ENCODE measurements at regions not wholly inside any gene's neighbourhood (a gene's known extent, or its start where the extent isn't known, plus 50 kb on each side); places are given as distances from the start of the nearest gene placed in this dataset.

- H3K27ac ChIP-seq (ENCODE audit: low read depth, low read length) = no peak overlapping the region
- H3K27me3 ChIP-seq (ENCODE audit: control insufficient read depth in 3 of 3, insufficient read depth in 3 of 3, low read length in 3 of 3) = no peaks in the 10 kb centered on the region
- no peak overlapping the region for H3K4me3 ChIP-seq (ENCODE audit: low read length in 3 of 3)
- H3K36me3 ChIP-seq (ENCODE audit: control insufficient read depth in 3 of 3, insufficient read depth in 3 of 3, low read length in 3 of 3) = no peaks in the 10 kb centered on the region
- no peaks in the 10 kb centered on the region for H3K9me3 ChIP-seq (ENCODE audit: control insufficient read depth in 3 of 3, low read length in 3 of 3)
- H3K9ac ChIP-seq (ENCODE audit: low read depth in 1 of 3, low read length in 3 of 3) = no peak overlapping the region
- H3K4me1 ChIP-seq (ENCODE audit: control insufficient read depth in 3 of 3, insufficient read depth in 3 of 3, low read length in 3 of 3) = peaks cover 0 to 5% (median 0%) of the 10 kb centered on the region in 3 donors
These were observed 192.6 kb upstream of the ID2 start for GRCh38 chr2:8489221-8489620.

- peaks cover 0 to 5% (median 2%) of the 10 kb centered on the region in 3 donors for H3K4me1 ChIP-seq (ENCODE audit: control insufficient read depth in 3 of 3, insufficient read depth in 3 of 3, low read length in 3 of 3)
- H3K9ac ChIP-seq (ENCODE audit: low read depth in 1 of 3, low read length in 3 of 3) = no peak overlapping the region
- no peaks in the 10 kb centered on the region for H3K9me3 ChIP-seq (ENCODE audit: control insufficient read depth in 3 of 3, low read length in 3 of 3)
- H3K4me3 ChIP-seq (ENCODE audit: low read length in 3 of 3) = no peak overlapping the region
- no peaks in the 10 kb centered on the region for H3K36me3 ChIP-seq (ENCODE audit: control insufficient read depth in 3 of 3, insufficient read depth in 3 of 3, low read length in 3 of 3)
- H3K27ac ChIP-seq (ENCODE audit: low read depth, low read length) = no peak overlapping the region
- H3K27me3 ChIP-seq (ENCODE audit: control insufficient read depth in 3 of 3, insufficient read depth in 3 of 3, low read length in 3 of 3) = no peaks in the 10 kb centered on the region
These were observed 192.1 kb upstream of the ID2 start for GRCh38 chr2:8489751-8490150.

- H3K9ac ChIP-seq (ENCODE audit: low read depth in 1 of 3, low read length in 3 of 3) = no peak overlapping the region
- peaks cover 0 to 5% (median 4%) of the 10 kb centered on the region in 3 donors for H3K4me1 ChIP-seq (ENCODE audit: control insufficient read depth in 3 of 3, insufficient read depth in 3 of 3, low read length in 3 of 3)
- no peak overlapping the region for H3K27ac ChIP-seq (ENCODE audit: low read depth, low read length)
- no peak overlapping the region for H3K4me3 ChIP-seq (ENCODE audit: low read length in 3 of 3)
- H3K9me3 ChIP-seq (ENCODE audit: control insufficient read depth in 3 of 3, low read length in 3 of 3) = no peaks in the 10 kb centered on the region
- H3K27me3 ChIP-seq (ENCODE audit: control insufficient read depth in 3 of 3, insufficient read depth in 3 of 3, low read length in 3 of 3) = no peaks in the 10 kb centered on the region
- H3K36me3 ChIP-seq (ENCODE audit: control insufficient read depth in 3 of 3, insufficient read depth in 3 of 3, low read length in 3 of 3) = no peaks in the 10 kb centered on the region
These were observed 191.6 kb upstream of the ID2 start for GRCh38 chr2:8490166-8490721.

- Histone ChIP-seq H3K4me3 (ENCODE audit: low read length in 3 of 3) (no peak overlapping the region), H3K9me3 (ENCODE audit: control insufficient read depth in 3 of 3, low read length in 3 of 3) (no peaks in the 10 kb centered on the region), H3K9ac (ENCODE audit: low read depth in 1 of 3, low read length in 3 of 3) (no peak overlapping the region), H3K4me1 (ENCODE audit: control insufficient read depth in 3 of 3, insufficient read depth in 3 of 3, low read length in 3 of 3) (peaks cover 0 to 10% (median 5%) of the 10 kb centered on the region in 3 donors), H3K27me3 (ENCODE audit: control insufficient read depth in 3 of 3, insufficient read depth in 3 of 3, low read length in 3 of 3) (peaks cover 0 to 2% (median 0%) of the 10 kb centered on the region in 3 donors), H3K27ac (ENCODE audit: low read depth, low read length) (peak overlapping the region; percentile 36), H3K36me3 (ENCODE audit: control insufficient read depth in 3 of 3, insufficient read depth in 3 of 3, low read length in 3 of 3) (no peaks in the 10 kb centered on the region)
These were observed 190.4 kb upstream of the ID2 start for GRCh38 chr2:8491296-8492027.

- H3K27me3 ChIP-seq (ENCODE audit: control insufficient read depth in 3 of 3, insufficient read depth in 3 of 3, low read length in 3 of 3) = peaks cover 0 to 2% (median 0%) of the 10 kb centered on the region in 3 donors
- H3K9me3 ChIP-seq (ENCODE audit: control insufficient read depth in 3 of 3, low read length in 3 of 3) = no peaks in the 10 kb centered on the region
- no peak overlapping the region for H3K9ac ChIP-seq (ENCODE audit: low read depth in 1 of 3, low read length in 3 of 3)
- H3K4me1 ChIP-seq (ENCODE audit: control insufficient read depth in 3 of 3, insufficient read depth in 3 of 3, low read length in 3 of 3) = peaks cover 0 to 10% (median 5%) of the 10 kb centered on the region in 3 donors
- no peak overlapping the region for H3K27ac ChIP-seq (ENCODE audit: low read depth, low read length)
- H3K36me3 ChIP-seq (ENCODE audit: control insufficient read depth in 3 of 3, insufficient read depth in 3 of 3, low read length in 3 of 3) = no peaks in the 10 kb centered on the region
- H3K4me3 ChIP-seq (ENCODE audit: low read length in 3 of 3) = no peak overlapping the region
These were observed 187.7 kb upstream of the ID2 start for GRCh38 chr2:8494151-8494550.

- Histone ChIP-seq H3K27ac (ENCODE audit: low read depth, low read length) (no peak overlapping the region), H3K9me3 (ENCODE audit: control insufficient read depth in 3 of 3, low read length in 3 of 3) (no peaks in the 10 kb centered on the region), H3K9ac (ENCODE audit: low read depth in 1 of 3, low read length in 3 of 3) (no peak overlapping the region), H3K27me3 (ENCODE audit: control insufficient read depth in 3 of 3, insufficient read depth in 3 of 3, low read length in 3 of 3) (peaks cover 0 to 2% (median 0%) of the 10 kb centered on the region in 3 donors), H3K36me3 (ENCODE audit: control insufficient read depth in 3 of 3, insufficient read depth in 3 of 3, low read length in 3 of 3) (no peaks in the 10 kb centered on the region), H3K4me1 (ENCODE audit: control insufficient read depth in 3 of 3, insufficient read depth in 3 of 3, low read length in 3 of 3) (peaks cover 0 to 10% (median 5%) of the 10 kb centered on the region in 3 donors), H3K4me3 (ENCODE audit: low read length in 3 of 3) (no peak overlapping the region)
These were observed 187.3 kb upstream of the ID2 start for GRCh38 chr2:8494589-8494988.

GRCh38 chr2:8495189-8495989, 186.5 kb upstream of the ID2 start:
- H3K27ac ChIP-seq (ENCODE audit: low read depth, low read length) = no peak overlapping the region
- peaks cover 3 to 10% (median 5%) of the 10 kb centered on the region in 3 donors for H3K4me1 ChIP-seq (ENCODE audit: control insufficient read depth in 3 of 3, insufficient read depth in 3 of 3, low read length in 3 of 3)
- H3K27me3 ChIP-seq (ENCODE audit: control insufficient read depth in 3 of 3, insufficient read depth in 3 of 3, low read length in 3 of 3) = peaks cover 0 to 2% (median 0%) of the 10 kb centered on the region in 3 donors
- no peaks in the 10 kb centered on the region for H3K36me3 ChIP-seq (ENCODE audit: control insufficient read depth in 3 of 3, insufficient read depth in 3 of 3, low read length in 3 of 3)
- H3K4me3 ChIP-seq (ENCODE audit: low read length in 3 of 3) = no peak overlapping the region
- no peaks in the 10 kb centered on the region for H3K9me3 ChIP-seq (ENCODE audit: control insufficient read depth in 3 of 3, low read length in 3 of 3)
- H3K9ac ChIP-seq (ENCODE audit: low read depth in 1 of 3, low read length in 3 of 3) = no peak overlapping the region

GRCh38 chr2:8496079-8496478, 185.8 kb upstream of the ID2 start:
- Histone ChIP-seq H3K27ac (ENCODE audit: low read depth, low read length) (no peak overlapping the region), H3K27me3 (ENCODE audit: control insufficient read depth in 3 of 3, insufficient read depth in 3 of 3, low read length in 3 of 3) (peaks cover 0 to 2% (median 0%) of the 10 kb centered on the region in 3 donors), H3K9ac (ENCODE audit: low read depth in 1 of 3, low read length in 3 of 3) (no peak overlapping the region), H3K4me1 (ENCODE audit: control insufficient read depth in 3 of 3, insufficient read depth in 3 of 3, low read length in 3 of 3) (peaks cover 3 to 10% (median 5%) of the 10 kb centered on the region in 3 donors), H3K4me3 (ENCODE audit: low read length in 3 of 3) (no peak overlapping the region), H3K9me3 (ENCODE audit: control insufficient read depth in 3 of 3, low read length in 3 of 3) (no peaks in the 10 kb centered on the region), H3K36me3 (ENCODE audit: control insufficient read depth in 3 of 3, insufficient read depth in 3 of 3, low read length in 3 of 3) (no peaks in the 10 kb centered on the region)

- Histone ChIP-seq H3K27ac (ENCODE audit: low read depth, low read length) (no peak overlapping the region), H3K4me1 (ENCODE audit: control insufficient read depth in 3 of 3, insufficient read depth in 3 of 3, low read length in 3 of 3) (peaks cover 3 to 10% (median 3%) of the 10 kb centered on the region in 3 donors), H3K36me3 (ENCODE audit: control insufficient read depth in 3 of 3, insufficient read depth in 3 of 3, low read length in 3 of 3) (no peaks in the 10 kb centered on the region), H3K9me3 (ENCODE audit: control insufficient read depth in 3 of 3, low read length in 3 of 3) (no peaks in the 10 kb centered on the region), H3K27me3 (ENCODE audit: control insufficient read depth in 3 of 3, insufficient read depth in 3 of 3, low read length in 3 of 3) (peaks cover 0 to 2% (median 0%) of the 10 kb centered on the region in 3 donors), H3K9ac (ENCODE audit: low read depth in 1 of 3, low read length in 3 of 3) (no peak overlapping the region), H3K4me3 (ENCODE audit: low read length in 3 of 3) (no peak overlapping the region)
These were observed 185.2 kb upstream of the ID2 start for GRCh38 chr2:8496617-8497016.

- H3K27ac ChIP-seq (ENCODE audit: low read depth, low read length) = no peak overlapping the region
- no peak overlapping the region for H3K9ac ChIP-seq (ENCODE audit: low read depth in 1 of 3, low read length in 3 of 3)
- peaks cover 0 to 2% (median 0%) of the 10 kb centered on the region in 3 donors for H3K27me3 ChIP-seq (ENCODE audit: control insufficient read depth in 3 of 3, insufficient read depth in 3 of 3, low read length in 3 of 3)
- no peaks in the 10 kb centered on the region for H3K9me3 ChIP-seq (ENCODE audit: control insufficient read depth in 3 of 3, low read length in 3 of 3)
- H3K36me3 ChIP-seq (ENCODE audit: control insufficient read depth in 3 of 3, insufficient read depth in 3 of 3, low read length in 3 of 3) = no peaks in the 10 kb centered on the region
- H3K4me3 ChIP-seq (ENCODE audit: low read length in 3 of 3) = no peak overlapping the region
- H3K4me1 ChIP-seq (ENCODE audit: control insufficient read depth in 3 of 3, insufficient read depth in 3 of 3, low read length in 3 of 3) = peaks cover 0 to 10% (median 3%) of the 10 kb centered on the region in 3 donors
These were observed 182.9 kb upstream of the ID2 start for GRCh38 chr2:8498994-8499393.
